Adrenal gland (tissue), 5 donors: ENCODE measurements at regions not wholly inside any gene's neighbourhood (a gene's known extent, or its start where the extent isn't known, plus 50 kb on each side); places are given as distances from the start of the nearest gene placed in this dataset.

Experiments
- CTCF ChIP-seq, 6 experiments: fragments of 450-650 bp in 4 of 6; fragments of 200-600 bp in 2 of 6; sonication (generic) in 1 of 6; IDR thresholded peaks; 1 replicate in 5 of 6; 2 replicates in 1 of 6; pipeline versions ENCODE4 v1.5.1 to v1.8.0; 2016 to 2021; ENCODE audit warnings: antibody characterized with exemption in 6 of 6, mild to moderate bottlenecking in 2 of 6, moderate library complexity in 1 of 6
- POLR2A ChIP-seq, 2 donors: fragments of 450-650 bp; IDR thresholded peaks; one replicate each; pipeline ENCODE4 v1.6.1; 2017; ENCODE audit warnings: antibody characterized with exemption in 2 of 2, mild to moderate bottlenecking in 2 of 2, moderate library complexity in 1 of 2
- donor health status: DM: no; HTN: no; CAD: no.

- TF ChIP-seq CTCF (IDR thresholded peaks at IDR 0.05) (no peak), POLR2A (IDR thresholded peaks at IDR 0.05) (no peak)
These were observed 855.8 kb downstream of the FSCB start for GRCh38 chr14:43651185-43651787.
